GM19023 (cell line): ENCODE measurements at regions not wholly inside any gene's neighbourhood (a gene's known extent, or its start where the extent isn't known, plus 50 kb on each side); places are given as distances from the start of the nearest gene placed in this dataset.
"Not testable (repeated sequence)": the region's sequence is repeated elsewhere in the genome, so short reads cannot be mapped to it uniquely, and the experiment has no call there.

Source experiments
- ATAC-seq: cut with Tn5 transposase; IDR thresholded peaks from one replicate; pipeline ENCODE4 v1.9.1; 2021; ENCODE audit warnings: mild to moderate bottlenecking, moderate library complexity; ENCODE audit not compliant: unreplicated experiment

- ATAC-seq, result no peak
Measured at GRCh38 chr5:62142351-62142750, 163.7 kb upstream of the KIF2A start.

GRCh38 chr5:62143268-62144229 is 162.5 kb upstream of the KIF2A start:
- no peak for ATAC-seq

GRCh38 chr5:62144401-62145022 is 161.5 kb upstream of the KIF2A start:
- ATAC-seq, result no peak

GRCh38 chr5:62149879-62150278 is 156.1 kb upstream of the KIF2A start:
- no peak for ATAC-seq

- ATAC-seq, result no peak
Measured at GRCh38 chr5:62152394-62153087, 153.5 kb upstream of the KIF2A start.

- ATAC-seq, result no peak
Measured at GRCh38 chr5:62154758-62155157, 151.2 kb upstream of the KIF2A start.

GRCh38 chr5:62155988-62156387 is 150.0 kb upstream of the KIF2A start:
- ATAC-seq, result no peak

GRCh38 chr5:62167561-62168057 is 138.4 kb upstream of the KIF2A start:
- no peak for ATAC-seq

- no peak for ATAC-seq
Measured at GRCh38 chr5:62168506-62169281, 137.3 kb upstream of the KIF2A start.

GRCh38 chr5:62178258-62178657 is 127.7 kb upstream of the KIF2A start:
- no peak for ATAC-seq

- no peak for ATAC-seq
Measured at GRCh38 chr5:62182802-62183201, 123.2 kb upstream of the KIF2A start.

- ATAC-seq, result no peak
Measured at GRCh38 chr5:62183727-62184126, 122.3 kb upstream of the KIF2A start.

GRCh38 chr5:62184444-62184843 is 121.6 kb upstream of the KIF2A start:
- no peak for ATAC-seq

GRCh38 chr5:62190173-62190572 is 115.8 kb upstream of the KIF2A start:
- ATAC-seq, result no peak

- no peak for ATAC-seq
Measured at GRCh38 chr5:62190931-62191330, 115.1 kb upstream of the KIF2A start.

- ATAC-seq, result no peak
Measured at GRCh38 chr5:62192958-62193357, 113.0 kb upstream of the KIF2A start.

GRCh38 chr5:62196532-62196931 is 109.5 kb upstream of the KIF2A start:
- ATAC-seq, result not testable (repeated sequence)

GRCh38 chr5:62197697-62198096 is 108.3 kb upstream of the KIF2A start:
- no peak for ATAC-seq

- no peak for ATAC-seq
Measured at GRCh38 chr5:62198421-62198820, 107.6 kb upstream of the KIF2A start.

- no peak for ATAC-seq
Measured at GRCh38 chr5:62199792-62200716, 106.0 kb upstream of the KIF2A start.
